ENCODE measurements at regions not wholly inside any gene's neighbourhood (a gene's known extent, or its start where the extent isn't known, plus 50 kb on each side); places are given as distances from the start of the nearest gene placed in this dataset.

DNA sequence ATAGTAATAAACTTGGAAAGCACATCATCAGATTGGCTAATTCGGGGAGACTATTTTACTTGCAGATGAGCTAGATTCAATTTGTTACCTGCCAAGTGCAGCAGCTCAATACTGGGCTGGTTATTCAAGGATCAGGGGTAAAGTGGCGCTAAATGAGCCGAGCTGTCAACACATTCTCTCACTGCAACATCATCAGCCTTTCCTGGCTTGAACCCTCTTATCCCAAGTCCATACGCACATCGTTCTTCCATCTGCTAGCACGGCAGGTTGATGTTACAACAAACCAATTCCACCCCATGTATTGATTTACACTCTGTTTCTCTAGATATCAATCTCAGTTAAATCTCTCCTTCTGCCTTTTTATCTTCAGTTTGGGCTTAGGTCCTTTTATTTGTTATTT is 2101.5 kb upstream of the AGA start:
- Histone ChIP-seq H3K27me3 (ENCODE audit: control insufficient read depth, insufficient read depth, low read length) (no peaks in the 10 kb centered on the region), H3K9me3 (replicated peaks; ENCODE audit: control insufficient read depth, low read depth, low read length) (no peaks in the 10 kb centered on the region), H3K36me3 (ENCODE audit: control insufficient read depth, insufficient read depth, low read length) (no peaks in the 10 kb centered on the region), H3K4me1 (ENCODE audit: control insufficient read depth, insufficient read depth, low read length) (no peaks in the 10 kb centered on the region), H3K27ac (ENCODE audit: low read length) (no peak overlapping the region), H3K4me3 (ENCODE audit: low read length) (no peak overlapping the region)
- DNase-seq: peak; percentile 41
- 87% methylated on average over 5 of the region's 6 CpGs for WGBS (ENCODE audit: insufficient coverage)

DNA sequence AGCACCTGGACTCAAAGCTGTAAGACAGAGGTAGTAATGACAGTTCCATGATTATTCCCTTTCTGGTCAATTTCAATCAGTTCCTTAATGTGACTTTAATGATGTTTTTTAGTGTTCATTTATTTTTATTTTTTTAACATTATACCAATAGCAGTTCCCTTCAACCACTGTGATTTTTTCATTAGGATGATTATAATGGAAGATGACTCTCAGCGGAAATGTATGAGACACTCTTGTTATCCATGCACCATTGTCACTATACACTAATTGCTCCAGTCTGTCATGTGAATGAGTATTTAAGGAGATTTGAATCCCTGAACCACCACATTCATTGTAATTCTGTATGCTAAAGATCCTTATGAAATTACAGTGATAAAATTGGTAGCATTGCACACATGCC is 2102.3 kb upstream of the AGA start:
- DNase-seq: no peak
- H3K27ac ChIP-seq (ENCODE audit: low read length): no peak overlapping the region

DNA sequence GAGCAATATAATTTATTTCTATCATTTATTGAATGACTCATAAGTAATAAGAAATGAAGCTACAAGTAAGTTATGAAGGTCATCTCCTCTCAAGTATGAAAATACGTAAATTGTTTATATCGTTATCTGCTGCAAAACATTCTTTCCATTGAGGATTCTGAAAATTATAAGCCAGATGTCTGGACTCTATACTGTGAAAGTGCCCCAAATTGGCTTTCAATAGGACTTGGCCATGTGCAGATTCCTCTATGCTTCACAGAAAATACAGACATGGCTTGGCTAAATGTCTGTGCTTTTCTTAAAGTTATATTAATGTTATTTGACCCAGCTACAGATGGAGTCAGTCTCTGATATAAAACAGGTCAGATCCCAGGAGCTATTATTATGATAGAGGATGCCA is 2109.9 kb upstream of the AGA start:
- Histone ChIP-seq H3K36me3 (ENCODE audit: control insufficient read depth, insufficient read depth, low read length) (no peaks in the 10 kb centered on the region), H3K4me1 (ENCODE audit: control insufficient read depth, insufficient read depth, low read length) (no peaks in the 10 kb centered on the region), H3K4me3 (ENCODE audit: low read length) (no peak overlapping the region), H3K27me3 (ENCODE audit: control insufficient read depth, insufficient read depth, low read length) (no peaks in the 10 kb centered on the region), H3K27ac (ENCODE audit: low read length) (no peak overlapping the region), H3K9me3 (replicated peaks; ENCODE audit: control insufficient read depth, low read depth, low read length) (no peaks in the 10 kb centered on the region)
- DNase-seq: peak; percentile 46
- no CpG with 5 or more reads among the region's 2 CpGs for WGBS (ENCODE audit: insufficient coverage)

More for the DNA sequence above, 2102.3 kb upstream of the AGA start:
- no peaks in the 10 kb centered on the region for H3K4me1 ChIP-seq (ENCODE audit: control insufficient read depth, insufficient read depth, low read length)
- no peaks in the 10 kb centered on the region for H3K9me3 ChIP-seq (replicated peaks; ENCODE audit: control insufficient read depth, low read depth, low read length)
- no peaks in the 10 kb centered on the region for H3K27me3 ChIP-seq (ENCODE audit: control insufficient read depth, insufficient read depth, low read length)
- no peak overlapping the region for H3K4me3 ChIP-seq (ENCODE audit: low read length)
- WGBS (ENCODE audit: insufficient coverage): no CpG with 5 or more reads among the region's 1 CpG
- no peaks in the 10 kb centered on the region for H3K36me3 ChIP-seq (ENCODE audit: control insufficient read depth, insufficient read depth, low read length)

DNA sequence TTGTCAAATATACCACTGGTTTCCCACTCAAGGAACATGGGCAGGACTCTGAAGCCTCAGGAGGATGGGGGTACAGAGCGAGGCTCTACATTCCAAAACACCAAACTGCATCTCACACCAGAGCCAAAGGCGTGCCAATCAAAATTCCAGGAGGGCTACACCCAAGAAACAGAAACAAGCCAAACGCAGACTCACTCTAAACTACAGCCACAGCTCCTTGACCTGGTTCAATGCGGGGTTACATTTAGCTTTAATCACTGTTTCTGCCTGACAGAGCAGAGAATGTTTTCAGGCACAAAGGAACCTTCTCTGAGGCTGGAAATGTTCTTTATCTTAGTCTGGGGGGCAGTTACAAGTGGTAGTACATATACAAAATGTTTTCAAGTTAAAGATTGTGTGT is 2121.5 kb upstream of the AGA start:
- no peak for DNase-seq
- WGBS (ENCODE audit: insufficient coverage): 83% methylated on average over 1 of the region's 4 CpGs
- H3K4me1 ChIP-seq (ENCODE audit: control insufficient read depth, insufficient read depth, low read length): no peaks in the 10 kb centered on the region
- H3K4me3 ChIP-seq (ENCODE audit: low read length): no peak overlapping the region
- peaks cover 2% of the 10 kb centered on the region for H3K9me3 ChIP-seq (replicated peaks; ENCODE audit: control insufficient read depth, low read depth, low read length)
- H3K27ac ChIP-seq (ENCODE audit: low read length): no peak overlapping the region
- no peaks in the 10 kb centered on the region for H3K36me3 ChIP-seq (ENCODE audit: control insufficient read depth, insufficient read depth, low read length)
- no peaks in the 10 kb centered on the region for H3K27me3 ChIP-seq (ENCODE audit: control insufficient read depth, insufficient read depth, low read length)

DNA sequence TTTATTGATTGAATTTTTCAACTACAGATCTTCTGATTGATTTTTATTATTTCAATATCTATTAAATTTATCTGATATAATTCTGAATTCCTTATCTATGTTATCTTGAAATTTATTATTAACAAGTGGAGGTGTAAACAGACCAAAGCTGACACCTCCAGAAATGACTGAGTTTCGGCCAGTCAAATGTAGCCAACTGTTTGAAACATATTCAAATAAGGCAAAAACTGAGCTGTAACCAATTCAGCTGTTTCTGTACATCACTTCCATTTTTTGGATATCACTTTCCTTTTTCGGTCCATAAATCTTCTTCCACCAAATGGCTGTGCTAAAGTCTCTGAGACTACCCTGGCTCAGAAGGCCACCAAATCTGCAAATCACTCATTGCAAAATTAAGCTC is 2127.3 kb upstream of the AGA start:
- no peak overlapping the region for H3K4me3 ChIP-seq (ENCODE audit: low read length)
- no peak overlapping the region for H3K27ac ChIP-seq (ENCODE audit: low read length)
- H3K9me3 ChIP-seq (replicated peaks; ENCODE audit: control insufficient read depth, low read depth, low read length): peaks cover 2% of the 10 kb centered on the region
- H3K36me3 ChIP-seq (ENCODE audit: control insufficient read depth, insufficient read depth, low read length): no peaks in the 10 kb centered on the region
- DNase-seq: peak; percentile 34
- H3K27me3 ChIP-seq (ENCODE audit: control insufficient read depth, insufficient read depth, low read length): no peaks in the 10 kb centered on the region
- 50% methylated on average over 2 of the region's 2 CpGs for WGBS (ENCODE audit: insufficient coverage)
- H3K4me1 ChIP-seq (ENCODE audit: control insufficient read depth, insufficient read depth, low read length): no peaks in the 10 kb centered on the region

DNA sequence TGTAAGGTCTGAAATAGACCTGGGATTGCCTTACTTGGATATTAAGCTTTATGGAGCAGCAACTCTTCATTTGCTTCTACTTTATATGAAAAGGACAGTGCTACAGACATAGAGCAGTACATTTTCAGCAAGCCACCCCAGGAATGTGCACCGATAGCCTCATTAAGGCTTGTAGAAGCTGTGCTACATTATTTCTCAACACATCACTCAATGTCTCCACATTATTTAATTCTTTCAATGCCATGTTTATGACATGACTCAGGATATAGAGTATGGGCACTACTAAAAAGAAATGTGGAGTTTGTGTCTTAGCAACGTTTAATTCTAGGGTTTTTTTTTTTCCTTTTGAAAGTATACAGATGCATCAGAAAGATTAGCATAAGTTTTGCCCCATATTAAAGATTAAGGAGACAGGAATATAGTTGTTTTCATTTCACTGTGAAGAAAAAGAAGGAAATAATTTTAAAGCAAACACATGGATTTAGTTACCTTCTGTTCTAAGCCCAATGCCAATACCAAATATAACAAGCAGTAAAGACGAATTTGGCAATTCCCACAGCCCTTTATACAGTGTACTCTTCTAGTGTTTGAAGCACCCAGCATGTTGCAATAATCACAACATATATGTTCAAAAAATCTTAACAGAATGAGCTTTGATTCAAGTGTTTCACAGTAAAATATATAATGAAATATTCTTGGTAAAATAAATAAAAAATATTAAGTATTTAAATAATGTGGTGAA is 2140.1 kb upstream of the AGA start:
- no CpG with 5 or more reads among the region's 3 CpGs for WGBS (ENCODE audit: insufficient coverage)
- Histone ChIP-seq H3K9me3 (replicated peaks; ENCODE audit: control insufficient read depth, low read depth, low read length) (no peaks in the 10 kb centered on the region), H3K27ac (ENCODE audit: low read length) (no peak overlapping the region), H3K27me3 (ENCODE audit: control insufficient read depth, insufficient read depth, low read length) (no peaks in the 10 kb centered on the region), H3K4me3 (ENCODE audit: low read length) (no peak overlapping the region), H3K4me1 (ENCODE audit: control insufficient read depth, insufficient read depth, low read length) (no peaks in the 10 kb centered on the region), H3K36me3 (ENCODE audit: control insufficient read depth, insufficient read depth, low read length) (no peaks in the 10 kb centered on the region)
- DNase-seq: no peak

DNA sequence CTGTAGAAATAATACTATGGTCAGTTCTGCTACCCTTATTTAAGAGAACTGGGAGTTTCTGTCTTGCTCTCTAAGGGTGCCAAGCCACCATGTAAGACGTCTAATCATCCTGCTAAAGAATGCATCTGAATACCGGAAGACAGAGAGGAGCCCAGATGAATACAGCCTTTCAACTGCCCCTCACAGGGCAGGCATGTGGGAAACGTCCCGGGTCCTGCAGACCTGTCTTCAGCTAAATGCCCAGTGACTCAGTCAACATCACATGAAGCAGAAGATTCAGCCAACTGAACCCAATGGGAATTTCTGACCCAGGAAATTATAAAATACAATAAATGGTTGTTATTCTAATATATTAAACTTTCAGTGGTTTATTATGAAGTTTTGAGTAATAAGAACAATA is 2141.0 kb upstream of the AGA start:
- H3K4me3 ChIP-seq (ENCODE audit: low read length): no peak overlapping the region

DNA sequence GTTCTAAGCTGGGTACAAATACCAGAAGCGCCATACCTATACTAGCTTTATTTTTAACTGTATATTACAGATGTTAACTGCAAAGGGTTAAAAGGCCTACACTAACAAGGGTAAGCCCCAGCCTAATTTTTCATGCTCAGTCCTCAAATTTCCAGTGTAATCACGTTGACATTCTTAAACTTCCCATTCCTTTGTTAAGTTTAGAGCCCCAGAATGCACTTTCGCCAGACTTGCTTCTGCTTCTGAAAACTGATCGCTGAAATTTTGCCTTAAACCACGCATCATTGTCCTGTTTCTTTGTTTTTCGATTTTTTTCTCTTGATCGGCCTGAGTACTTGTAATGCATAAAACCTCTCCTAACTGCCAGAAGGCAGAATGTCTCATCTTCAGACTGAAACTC is 2141.9 kb upstream of the AGA start:
- DNase-seq: peak; percentile 10
- Histone ChIP-seq H3K9me3 (replicated peaks; ENCODE audit: control insufficient read depth, low read depth, low read length) (no peaks in the 10 kb centered on the region), H3K4me1 (ENCODE audit: control insufficient read depth, insufficient read depth, low read length) (no peaks in the 10 kb centered on the region), H3K27me3 (ENCODE audit: control insufficient read depth, insufficient read depth, low read length) (no peaks in the 10 kb centered on the region), H3K4me3 (ENCODE audit: low read length) (no peak overlapping the region), H3K27ac (ENCODE audit: low read length) (no peak overlapping the region), H3K36me3 (ENCODE audit: control insufficient read depth, insufficient read depth, low read length) (no peaks in the 10 kb centered on the region)
- 59% methylated on average over 4 of the region's 7 CpGs for WGBS (ENCODE audit: insufficient coverage)

More for the DNA sequence above, 2141.0 kb upstream of the AGA start:
- WGBS (ENCODE audit: insufficient coverage): 0% methylated on average over 1 of the region's 4 CpGs
- DNase-seq: no peak
- Histone ChIP-seq H3K36me3 (ENCODE audit: control insufficient read depth, insufficient read depth, low read length) (no peaks in the 10 kb centered on the region), H3K9me3 (replicated peaks; ENCODE audit: control insufficient read depth, low read depth, low read length) (no peaks in the 10 kb centered on the region), H3K27ac (ENCODE audit: low read length) (no peak overlapping the region), H3K4me1 (ENCODE audit: control insufficient read depth, insufficient read depth, low read length) (no peaks in the 10 kb centered on the region), H3K27me3 (ENCODE audit: control insufficient read depth, insufficient read depth, low read length) (no peaks in the 10 kb centered on the region)

DNA sequence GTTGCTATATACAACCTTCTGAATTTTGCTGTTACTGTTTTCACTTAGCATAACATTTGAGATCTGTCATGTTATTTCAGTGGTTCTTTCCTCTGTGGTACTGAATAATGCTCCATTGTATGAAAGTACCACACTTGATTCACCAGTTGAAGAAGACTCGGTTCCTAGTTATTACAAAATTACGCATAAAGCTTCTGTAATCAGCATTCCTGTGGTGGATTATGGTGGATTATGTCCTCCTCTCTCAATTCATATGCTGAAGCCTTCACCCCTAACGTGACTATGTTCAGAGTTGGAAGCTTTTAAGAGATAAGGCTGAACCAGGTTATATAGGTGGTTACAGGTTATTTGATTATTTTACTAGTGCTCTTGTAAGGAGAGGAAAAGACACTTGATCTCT is 2143.5 kb upstream of the AGA start:
- DNase-seq: no peak
- no peaks in the 10 kb centered on the region for H3K4me1 ChIP-seq (ENCODE audit: control insufficient read depth, insufficient read depth, low read length)
- no peaks in the 10 kb centered on the region for H3K27me3 ChIP-seq (ENCODE audit: control insufficient read depth, insufficient read depth, low read length)
- no peaks in the 10 kb centered on the region for H3K9me3 ChIP-seq (replicated peaks; ENCODE audit: control insufficient read depth, low read depth, low read length)
- no peak overlapping the region for H3K27ac ChIP-seq (ENCODE audit: low read length)
- no peak overlapping the region for H3K4me3 ChIP-seq (ENCODE audit: low read length)
- H3K36me3 ChIP-seq (ENCODE audit: control insufficient read depth, insufficient read depth, low read length): no peaks in the 10 kb centered on the region
- no CpG with 5 or more reads among the region's 3 CpGs for WGBS (ENCODE audit: insufficient coverage)

DNA sequence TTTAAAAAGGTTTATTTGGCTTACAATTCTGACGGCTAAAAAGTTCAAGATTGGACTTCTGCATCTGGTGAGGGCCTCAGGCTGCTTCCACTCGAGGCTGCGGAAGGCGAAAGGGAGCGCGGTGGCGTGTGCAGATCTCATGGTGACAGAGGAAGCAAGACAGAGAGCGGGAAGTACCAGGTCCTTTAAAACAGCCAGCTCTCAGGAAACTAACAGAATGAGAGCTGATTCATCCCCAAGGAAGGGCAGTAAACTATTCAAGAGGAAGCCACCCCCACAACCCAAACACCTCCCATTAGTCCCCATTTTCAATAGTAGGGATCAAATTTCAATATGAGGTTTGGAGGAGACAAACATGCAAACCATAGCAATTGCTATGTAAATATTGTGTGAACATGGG is 2144.2 kb upstream of the AGA start:
- Histone ChIP-seq H3K4me3 (ENCODE audit: low read length) (no peak overlapping the region), H3K9me3 (replicated peaks; ENCODE audit: control insufficient read depth, low read depth, low read length) (no peaks in the 10 kb centered on the region), H3K27ac (ENCODE audit: low read length) (no peak overlapping the region), H3K4me1 (ENCODE audit: control insufficient read depth, insufficient read depth, low read length) (no peaks in the 10 kb centered on the region), H3K36me3 (ENCODE audit: control insufficient read depth, insufficient read depth, low read length) (no peaks in the 10 kb centered on the region), H3K27me3 (ENCODE audit: control insufficient read depth, insufficient read depth, low read length) (no peaks in the 10 kb centered on the region)
- WGBS (ENCODE audit: insufficient coverage): 89% methylated on average over 7 of the region's 8 CpGs
- DNase-seq: no peak

Measured in muscle of leg (tissue), 3 donors.